PC-3 (cell line): ENCODE measurements at regions not wholly inside any gene's neighbourhood (a gene's known extent, or its start where the extent isn't known, plus 50 kb on each side); places are given as distances from the start of the nearest gene placed in this dataset.

Experiments used
- ATAC-seq: fragments of 200-7000 bp; cut with Tn5 transposase; 2 replicates; pipeline ENCODE4 v1.9.1; 2020; ENCODE audit warnings: mild to moderate bottlenecking, moderate library complexity
- BruUV-seq: library from RNA; stranded (reverse); fragments of 400-500 nt; replicated peaks from 2 replicates; lab custom pipeline; 2021; lab: Mats Ljungman, UMichigan
- CTCF ChIA-PET: fragments of 300-600 bp; sonication (Branson Sonifier 250); formaldehyde crosslinking; loops from one replicate; lab custom pipeline; 2022; ENCODE audit warnings: antibody characterized with exemption; lab: Charles Lee
- POLR2A ChIA-PET: fragments of 300-600 bp; sonication (Branson Sonifier 250); formaldehyde crosslinking; loops from one replicate; lab custom pipeline; 2022; ENCODE audit warnings: antibody characterized with exemption; ENCODE audit not compliant: unreplicated experiment; lab: Charles Lee
- DNase-seq: peaks from one replicate; pipeline ENCODE4 v3.0.0-alpha.2; 2015
- H2AFZ ChIP-seq: fragments of 300-600 bp; sonication (generic); 2 replicates; pipeline ENCODE4 v1.6.0; 2016; ENCODE audit warnings: antibody characterized with exemption, low read length
- H3F3A ChIP-seq: fragments of 300-600 bp; sonication (generic); one replicate; pipeline ENCODE4 v1.6.0; 2017; ENCODE audit warnings: antibody characterized with exemption, low read length, control low read depth, mild to moderate bottlenecking; ENCODE audit not compliant: unreplicated experiment
- H3K27ac ChIP-seq: fragments of 300-600 bp; sonication (generic); 2 replicates; pipeline ENCODE4 v1.5.1; 2016; ENCODE audit warnings: mild to moderate bottlenecking, low read length
- H3K27me3 ChIP-seq: fragments of 300-600 bp; sonication (generic); 2 replicates; pipeline ENCODE4 v1.6.1; 2016; ENCODE audit warnings: low read length, mixed read lengths
- H3K36me3 ChIP-seq: fragments of 300-600 bp; sonication (generic); 2 replicates; pipeline ENCODE4 v1.6.1; 2016; ENCODE audit warnings: low read depth, mixed run types, low read length, mixed read lengths
- H3K4me1 ChIP-seq: fragments of 300-600 bp; sonication (generic); 2 replicates; pipeline ENCODE4 v1.5.1; 2016; ENCODE audit warnings: low read length; ENCODE audit not compliant: insufficient read depth
- H3K4me2 ChIP-seq: fragments of 300-600 bp; sonication (generic); 2 replicates; pipeline ENCODE4 v1.6.0; 2016; ENCODE audit warnings: low read length
- H3K4me3 ChIP-seq: fragments of 300-600 bp; sonication (generic); 2 replicates; pipeline ENCODE4 v1.5.1; 2016; ENCODE audit warnings: mild to moderate bottlenecking, low read length, mixed read lengths
- H3K79me2 ChIP-seq: fragments of 300-600 bp; sonication (generic); 2 replicates; pipeline ENCODE4 v1.6.1; 2017; ENCODE audit warnings: low read length, mixed read lengths
- H3K9ac ChIP-seq: fragments of 300-600 bp; sonication (generic); 2 replicates; pipeline ENCODE4 v1.6.0; 2016; ENCODE audit warnings: mild to moderate bottlenecking, low read length
- H3K9me2 ChIP-seq: fragments of 300-600 bp; sonication (generic); replicated peaks from 2 replicates; pipeline ENCODE4 v1.6.1; 2016; ENCODE audit warnings: mixed run types, low read length, mixed read lengths
- H3K9me3 ChIP-seq: fragments of 300-600 bp; sonication (generic); 2 replicates; pipeline ENCODE4 v1.6.1; 2016; ENCODE audit warnings: low read length, mixed read lengths
- H4K20me1 ChIP-seq: fragments of 300-600 bp; sonication (generic); 2 replicates; pipeline ENCODE4 v1.6.1; 2016; ENCODE audit warnings: low read length, mixed read lengths
- EZH2 ChIP-seq: fragments of 300-600 bp; sonication (generic); IDR thresholded peaks from one replicate; pipeline ENCODE4 v1.6.1; 2017; ENCODE audit warnings: antibody characterized with exemption, mild to moderate bottlenecking, low read length; ENCODE audit not compliant: unreplicated experiment
- EZH2phosphoT487 ChIP-seq: fragments of 300-600 bp; sonication (generic); IDR thresholded peaks from 2 replicates; pipeline ENCODE4 v1.6.1; 2018; ENCODE audit warnings: mild to moderate bottlenecking, antibody characterized with exemption, low read length, borderline replicate concordance
- intact Hi-C: fragments of 100-400 bp; cut with micrococcal nuclease; formaldehyde crosslinking; loops from 2 replicates; pipeline ENCODE4 v1.9.0; 2023
- TF ChIP-seq, protein P1 (sequence below): fragments of 300-600 bp; sonication (generic); conservative IDR thresholded peaks from 2 replicates; pipeline ENCODE4 v1.5.1; 2017; ENCODE audit warnings: antibody characterized with exemption, low read depth, mild to moderate bottlenecking, low read length

GRCh38 chr4:122244764-122245163, 92.6 kb downstream of the BLTP1 start:
- Histone ChIP-seq H3K4me3 (no peak overlapping the region), H3K27ac (no peak overlapping the region), H3F3A (no peaks in the 10 kb centered on the region), H3K9me2 (no peaks in the 10 kb centered on the region), H3K79me2 (no peaks in the 10 kb centered on the region), H3K9me3 (no peaks in the 10 kb centered on the region), H3K36me3 (peaks cover 5% of the 10 kb centered on the region; the same call in 1 of the 2 replicates), H3K9ac (no peak overlapping the region), H4K20me1 (no peaks in the 10 kb centered on the region), H3K4me2 (no peak overlapping the region), H3K4me1 (no peaks in the 10 kb centered on the region), H2AFZ (no peak overlapping the region), H3K27me3 (no peaks in the 10 kb centered on the region)
- no peak for DNase-seq
- no peak for TF ChIP-seq EZH2
- TF ChIP-seq, protein P1, sequence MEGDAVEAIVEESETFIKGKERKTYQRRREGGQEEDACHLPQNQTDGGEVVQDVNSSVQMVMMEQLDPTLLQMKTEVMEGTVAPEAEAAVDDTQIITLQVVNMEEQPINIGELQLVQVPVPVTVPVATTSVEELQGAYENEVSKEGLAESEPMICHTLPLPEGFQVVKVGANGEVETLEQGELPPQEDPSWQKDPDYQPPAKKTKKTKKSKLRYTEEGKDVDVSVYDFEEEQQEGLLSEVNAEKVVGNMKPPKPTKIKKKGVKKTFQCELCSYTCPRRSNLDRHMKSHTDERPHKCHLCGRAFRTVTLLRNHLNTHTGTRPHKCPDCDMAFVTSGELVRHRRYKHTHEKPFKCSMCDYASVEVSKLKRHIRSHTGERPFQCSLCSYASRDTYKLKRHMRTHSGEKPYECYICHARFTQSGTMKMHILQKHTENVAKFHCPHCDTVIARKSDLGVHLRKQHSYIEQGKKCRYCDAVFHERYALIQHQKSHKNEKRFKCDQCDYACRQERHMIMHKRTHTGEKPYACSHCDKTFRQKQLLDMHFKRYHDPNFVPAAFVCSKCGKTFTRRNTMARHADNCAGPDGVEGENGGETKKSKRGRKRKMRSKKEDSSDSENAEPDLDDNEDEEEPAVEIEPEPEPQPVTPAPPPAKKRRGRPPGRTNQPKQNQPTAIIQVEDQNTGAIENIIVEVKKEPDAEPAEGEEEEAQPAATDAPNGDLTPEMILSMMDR: no peak
- TF ChIP-seq EZH2phosphoT487: no peak
- intact Hi-C loops: no loop called here
- no peak for ATAC-seq
- ChIA-PET POLR2A (no interaction called here), CTCF (no interaction called here)
- no TSS peak for BruUV-seq

- POLR2A ChIA-PET: no interaction called here
- H2AFZ ChIP-seq: no peak overlapping the region
- no peaks in the 10 kb centered on the region for H4K20me1 ChIP-seq
- intact Hi-C loops: no loop called here
- no peak for TF ChIP-seq EZH2
- TF ChIP-seq EZH2phosphoT487: no peak
- TF ChIP-seq, protein P1: no peak
- no peak overlapping the region for H3K27ac ChIP-seq
- H3F3A ChIP-seq: no peaks in the 10 kb centered on the region
- no TSS peak for BruUV-seq
- no peaks in the 10 kb centered on the region for H3K4me1 ChIP-seq
- no peak overlapping the region for H3K4me2 ChIP-seq
- no peak for DNase-seq
- no peaks in the 10 kb centered on the region for H3K9me2 ChIP-seq
- no peak overlapping the region for H3K9ac ChIP-seq
- no peaks in the 10 kb centered on the region for H3K27me3 ChIP-seq
- no peak overlapping the region for H3K4me3 ChIP-seq
- H3K9me3 ChIP-seq: no peaks in the 10 kb centered on the region
- H3K79me2 ChIP-seq: no peaks in the 10 kb centered on the region
- peaks cover 5% of the 10 kb centered on the region; the same call in 1 of the 2 replicates for H3K36me3 ChIP-seq
- peak; percentile 18; the same call in 1 of the 2 replicates for ATAC-seq
- CTCF ChIA-PET: no interaction called here
Observed at GRCh38 chr4:122246551-122246950, 94.4 kb downstream of the BLTP1 start.

DNA sequence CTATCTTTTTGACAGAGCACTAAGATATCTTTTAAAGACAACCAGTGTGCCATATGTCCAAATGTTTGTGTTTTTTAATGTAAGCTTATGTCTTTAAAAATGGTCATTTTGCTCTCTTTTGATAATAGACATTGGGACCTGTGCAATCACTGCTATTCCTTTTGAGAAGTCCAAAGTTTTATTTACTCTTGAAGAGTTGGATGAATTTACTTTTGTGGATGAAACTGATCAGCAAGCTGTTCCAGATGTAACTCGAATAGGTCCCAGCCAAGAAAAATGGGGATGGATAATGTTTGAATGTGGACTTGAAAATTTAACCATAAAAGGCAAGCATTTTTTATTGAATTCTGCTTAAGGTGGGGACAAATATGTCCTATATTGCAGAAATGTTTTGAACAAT, 97.2 kb downstream of the BLTP1 start:
- Histone ChIP-seq H4K20me1 (no peaks in the 10 kb centered on the region), H3K27ac (no peak overlapping the region), H3K4me1 (no peaks in the 10 kb centered on the region), H3K4me3 (no peak overlapping the region), H3K27me3 (no peaks in the 10 kb centered on the region), H3K9ac (no peak overlapping the region), H3K9me3 (no peaks in the 10 kb centered on the region), H3K79me2 (no peaks in the 10 kb centered on the region), H3K9me2 (no peaks in the 10 kb centered on the region), H3K4me2 (no peak overlapping the region), H2AFZ (no peak overlapping the region), H3F3A (no peaks in the 10 kb centered on the region), H3K36me3 (peaks cover 5% of the 10 kb centered on the region; the same call in 1 of the 2 replicates)
- ChIA-PET POLR2A (no interaction called here), CTCF (no interaction called here)
- BruUV-seq: no TSS peak
- TF ChIP-seq EZH2 (no peak), EZH2phosphoT487 (no peak)
- TF ChIP-seq, protein P1: no peak
- intact Hi-C loops: no loop called here
- DNase-seq: no peak
- ATAC-seq: no peak
